ENCODE measurements at regions not wholly inside any gene's neighbourhood (a gene's known extent, or its start where the extent isn't known, plus 50 kb on each side); places are given as distances from the start of the nearest gene placed in this dataset.

GRCh38 chr21:41689289-41689583, 77.6 kb downstream of the RIPK4 start:
- no peak overlapping the region for H3K4me3 ChIP-seq (ENCODE audit: low read depth, low read length)
- no peak for DNase-seq (ENCODE audit: low read depth)
- no peak for TF ChIP-seq CTCF (IDR thresholded peaks at IDR 0.05; ENCODE audit: insufficient read depth, low read length)

- H3K4me3 ChIP-seq (ENCODE audit: low read depth, low read length): no peak overlapping the region
- TF ChIP-seq CTCF (IDR thresholded peaks at IDR 0.05; ENCODE audit: insufficient read depth, low read length): no peak
- DNase-seq (ENCODE audit: low read depth): no peak
Observed at GRCh38 chr21:41687633-41688032, 79.2 kb downstream of the RIPK4 start.

DNA sequence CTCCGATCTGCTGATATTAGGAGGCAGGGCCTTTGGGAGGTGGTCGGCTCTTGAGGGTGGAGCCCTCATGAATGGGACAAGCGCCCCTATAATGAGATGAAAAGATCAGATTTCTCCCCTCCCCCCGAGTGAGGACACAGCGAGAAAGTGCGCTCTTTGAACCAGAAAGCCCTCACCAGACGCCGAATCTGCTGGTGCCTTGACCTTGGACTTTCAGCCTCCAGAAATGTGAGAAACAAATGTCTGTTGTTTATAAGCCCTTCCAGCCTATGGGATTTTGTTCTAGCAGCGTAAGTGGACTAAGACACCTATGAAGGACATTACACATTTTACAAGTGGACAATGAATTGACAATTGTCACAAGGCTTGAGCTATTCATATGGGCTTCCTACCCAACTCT, 80.2 kb downstream of the RIPK4 start:
- TF ChIP-seq CTCF (IDR thresholded peaks at IDR 0.05; ENCODE audit: insufficient read depth, low read length): no peak
- DNase-seq (ENCODE audit: low read depth): no peak
- no peak overlapping the region for H3K4me3 ChIP-seq (ENCODE audit: low read depth, low read length)

- DNase-seq (ENCODE audit: low read depth): no peak
- TF ChIP-seq CTCF (IDR thresholded peaks at IDR 0.05; ENCODE audit: insufficient read depth, low read length): no peak
- H3K4me3 ChIP-seq (ENCODE audit: low read depth, low read length): no peak overlapping the region
Observed at GRCh38 chr21:41685511-41686149, 81.2 kb downstream of the RIPK4 start.

DNA sequence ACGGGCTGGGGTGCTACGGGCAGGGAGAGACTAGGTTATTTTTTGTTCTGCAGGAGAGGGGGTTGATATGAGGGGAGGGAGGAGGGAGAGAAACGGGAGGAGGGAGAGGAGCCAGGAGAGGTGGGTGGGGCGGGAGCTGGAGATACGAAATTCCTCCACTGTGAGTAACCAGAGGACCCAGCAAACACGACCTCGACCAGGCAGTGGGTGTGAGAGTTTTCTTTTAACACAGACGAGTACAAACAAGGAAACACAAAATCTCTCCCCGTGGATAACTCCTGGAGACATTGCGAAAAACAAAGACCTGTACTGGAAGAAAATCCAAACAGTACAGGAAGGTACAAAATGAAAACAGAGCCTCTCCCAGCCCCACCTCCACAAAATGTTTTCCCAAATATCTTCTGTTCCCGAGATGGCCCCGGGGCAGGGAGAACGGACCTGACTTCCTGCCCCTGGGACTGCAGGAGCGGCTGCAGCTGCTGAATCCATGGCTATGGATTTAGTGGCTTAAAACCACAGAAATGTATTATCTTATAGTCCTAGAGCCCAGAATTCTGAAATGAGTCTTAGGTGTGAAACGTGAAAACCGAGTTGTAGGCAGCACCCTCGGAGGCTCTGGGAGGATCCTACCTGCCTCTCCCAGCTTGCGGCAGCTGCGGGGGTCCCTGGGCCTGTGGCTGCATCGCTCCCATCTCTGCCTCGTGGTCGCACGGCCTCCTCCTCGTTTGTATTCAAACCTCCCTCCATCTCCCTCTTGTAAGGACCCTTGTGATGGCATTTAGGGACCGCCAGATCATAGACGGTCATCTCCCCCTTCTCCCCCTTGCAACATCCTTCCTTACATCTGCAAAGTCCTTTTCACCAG, 82.2 kb downstream of the RIPK4 start:
- TF ChIP-seq CTCF (IDR thresholded peaks at IDR 0.05; ENCODE audit: insufficient read depth, low read length): no peak
- H3K4me3 ChIP-seq (ENCODE audit: low read depth, low read length): no peak overlapping the region
- DNase-seq (ENCODE audit: low read depth): peak; percentile 75

DNA sequence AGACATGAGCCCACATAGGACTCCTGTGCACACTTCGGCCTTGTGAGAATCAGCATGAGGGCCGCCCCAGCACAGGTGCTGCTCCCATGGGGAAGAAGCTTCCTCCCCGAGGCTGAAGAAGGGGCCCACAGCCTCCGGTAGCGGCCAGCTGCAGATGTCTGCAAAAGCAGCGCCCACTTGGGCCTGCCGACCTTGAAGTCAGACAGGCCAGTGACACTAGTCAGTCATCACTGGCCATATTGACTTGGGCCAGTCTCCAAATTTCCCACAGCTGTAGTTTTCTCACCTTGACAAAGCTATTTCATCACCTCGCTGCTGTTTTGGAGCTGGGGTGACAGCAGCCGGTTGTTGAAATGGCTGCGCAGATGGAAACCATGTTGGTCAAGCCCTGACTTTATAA, 83.0 kb downstream of the RIPK4 start:
- DNase-seq (ENCODE audit: low read depth): no peak
- H3K4me3 ChIP-seq (ENCODE audit: low read depth, low read length): no peak overlapping the region
- no peak for TF ChIP-seq CTCF (IDR thresholded peaks at IDR 0.05; ENCODE audit: insufficient read depth, low read length)
